ENCODE measurements at regions not wholly inside any gene's neighbourhood (a gene's known extent, or its start where the extent isn't known, plus 50 kb on each side); places are given as distances from the start of the nearest gene placed in this dataset.
"Not testable (repeated sequence)": the region's sequence is repeated elsewhere in the genome, so short reads cannot be mapped to it uniquely, and the experiment has no call there.

DNA sequence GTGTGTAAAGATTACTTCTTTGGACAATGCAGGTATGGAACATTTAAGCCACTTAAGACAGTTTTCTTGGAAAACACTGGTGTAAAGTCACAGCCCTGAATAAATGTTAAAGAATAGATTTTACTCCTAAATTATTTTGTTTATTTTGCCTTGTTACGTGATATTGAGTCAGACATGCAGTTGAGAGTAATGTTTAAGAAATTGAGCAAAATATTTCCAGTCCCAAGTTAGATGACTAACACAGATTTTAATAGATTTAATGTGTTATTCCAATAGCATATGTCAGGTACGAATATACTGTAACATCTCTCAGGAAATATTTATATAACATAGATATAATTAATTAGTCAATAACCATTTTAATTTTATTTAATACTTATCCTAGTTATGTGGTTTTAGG lies 1361.7 kb downstream of the FSCB start:
- DNase-seq, result no peak

DNA sequence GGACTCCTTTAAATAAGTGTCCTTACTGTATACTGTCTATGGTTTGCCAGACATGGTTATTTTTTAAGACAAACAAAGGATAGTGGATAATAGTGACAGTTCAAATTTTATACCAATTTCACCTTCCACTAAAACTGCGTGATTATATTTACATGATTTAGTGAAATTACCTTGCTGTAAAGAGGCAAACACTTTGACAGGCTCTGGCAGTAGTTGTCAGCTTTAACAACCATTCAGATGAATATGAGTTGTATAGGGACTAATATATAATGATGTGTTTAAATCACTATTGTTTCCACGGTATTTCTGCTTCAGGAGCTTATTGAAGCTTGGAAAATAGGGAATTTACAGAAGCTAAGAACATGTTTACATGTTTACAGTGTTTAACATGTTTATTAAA lies 1364.0 kb downstream of the FSCB start:
- peak; percentile 9 to 43 for DNase-seq

DNA sequence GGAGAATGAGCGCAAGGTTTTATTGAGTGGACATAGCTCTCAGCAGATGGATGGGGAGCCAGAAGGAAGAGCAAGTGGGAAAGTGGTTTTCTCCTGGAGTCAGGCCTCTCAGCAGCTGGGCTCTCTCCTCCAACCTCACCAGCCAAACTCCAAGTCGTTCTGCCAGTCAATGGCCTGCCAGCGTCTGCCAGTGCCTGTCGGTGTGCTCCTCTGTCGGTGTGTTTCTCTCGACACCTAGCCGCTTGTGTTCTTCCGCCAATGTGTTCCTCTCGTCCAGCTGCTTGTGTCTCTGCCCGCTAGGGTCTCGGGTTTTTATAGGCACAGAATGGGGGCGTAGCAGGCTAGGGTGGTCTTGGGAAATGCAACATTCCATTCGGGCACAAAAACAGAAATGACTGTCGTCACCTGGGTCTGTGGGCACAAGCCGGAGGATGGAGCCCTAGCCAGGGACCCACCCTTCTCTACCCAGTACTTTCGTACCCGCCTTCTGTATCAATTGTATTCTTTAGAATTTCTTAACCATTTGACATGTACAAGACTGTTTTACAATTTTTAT lies 1365.4 kb downstream of the FSCB start:
- no peak for DNase-seq

DNA sequence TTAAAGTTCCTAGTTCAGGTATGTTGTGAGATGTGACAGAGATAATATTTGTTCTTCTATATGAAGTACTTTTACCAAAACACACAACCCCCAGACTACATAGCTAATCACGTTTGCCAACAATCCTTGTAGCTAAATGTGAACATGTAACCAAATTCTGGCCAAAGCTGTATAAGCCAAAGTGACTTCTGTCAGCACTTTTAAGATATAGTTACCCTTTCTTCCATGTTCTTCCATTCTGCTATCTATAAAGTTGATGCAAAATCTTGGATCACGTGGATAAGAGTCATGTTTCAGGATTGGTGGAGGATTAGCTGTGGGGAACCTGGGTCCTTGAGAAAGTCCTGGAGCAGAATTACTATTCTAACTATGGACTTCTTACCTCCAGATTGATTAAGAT lies 1366.6 kb downstream of the FSCB start:
- DNase-seq, result no peak

DNA sequence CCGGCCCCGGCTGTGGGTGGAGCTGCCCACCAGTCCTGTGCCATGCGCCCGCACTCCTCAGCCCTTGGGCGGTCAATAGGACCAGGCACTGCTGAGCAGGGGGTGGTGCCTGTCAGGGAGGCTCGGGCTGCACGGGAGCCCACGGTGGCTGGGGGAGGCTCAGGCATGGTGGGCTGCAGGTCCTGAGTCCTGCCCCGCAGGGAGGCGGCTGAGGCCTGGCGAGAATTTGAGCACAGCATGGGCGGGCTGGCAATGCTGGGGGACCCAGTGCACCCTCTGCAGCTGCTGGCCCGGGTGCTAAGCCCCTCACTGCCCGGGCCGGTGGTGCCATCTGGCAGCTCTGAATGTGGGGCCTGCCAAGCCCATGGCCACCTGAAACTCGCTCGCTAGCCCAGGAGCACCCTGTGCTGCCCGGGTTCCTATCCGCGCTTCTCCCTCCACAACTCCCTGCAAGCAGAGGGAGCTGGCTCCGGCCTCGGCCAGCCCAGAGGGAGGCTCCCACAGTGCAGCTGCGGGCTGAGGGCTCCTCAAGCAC lies 1371.1 kb downstream of the FSCB start:
- DNase-seq, result no peak

DNA sequence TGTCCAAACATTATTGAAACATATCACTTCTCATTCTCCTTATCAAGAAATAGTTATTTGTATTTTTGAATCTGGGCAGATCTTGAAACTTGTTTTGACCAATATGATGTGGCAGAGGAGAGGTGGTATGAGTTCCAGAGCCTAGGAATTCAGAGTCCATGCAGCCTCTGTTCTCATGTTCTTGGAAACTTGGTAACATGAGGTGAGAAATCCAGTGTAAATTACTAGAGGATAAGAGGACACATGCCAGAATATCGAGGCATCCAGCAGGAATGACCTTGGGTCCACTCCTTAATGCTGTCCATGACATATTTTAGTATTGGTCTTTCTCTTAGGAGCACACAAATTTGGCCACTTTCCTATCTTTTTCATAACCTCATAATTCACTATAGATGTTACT lies 1374.6 kb downstream of the FSCB start:
- DNase-seq, result no peak

DNA sequence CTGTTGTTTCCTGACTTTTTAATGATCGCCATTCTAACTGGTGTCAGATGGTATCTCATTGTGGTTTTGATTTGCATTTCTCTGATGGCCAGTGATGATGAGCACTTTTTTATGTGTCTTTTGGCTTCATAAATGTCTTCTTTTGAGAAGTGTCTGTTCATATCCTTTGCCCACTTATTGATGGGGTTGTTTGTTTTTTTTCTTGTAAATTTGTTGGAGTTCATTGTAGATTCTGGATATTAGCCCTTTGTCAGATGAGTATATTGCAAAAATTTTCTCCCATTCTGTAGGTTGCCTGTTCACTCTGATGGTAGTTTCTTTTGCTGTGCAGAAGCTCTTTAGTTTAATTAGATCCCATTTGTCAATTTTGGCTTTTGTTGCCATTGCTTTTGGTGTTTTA lies 1378.7 kb downstream of the FSCB start:
- not testable (repeated sequence) for DNase-seq

DNA sequence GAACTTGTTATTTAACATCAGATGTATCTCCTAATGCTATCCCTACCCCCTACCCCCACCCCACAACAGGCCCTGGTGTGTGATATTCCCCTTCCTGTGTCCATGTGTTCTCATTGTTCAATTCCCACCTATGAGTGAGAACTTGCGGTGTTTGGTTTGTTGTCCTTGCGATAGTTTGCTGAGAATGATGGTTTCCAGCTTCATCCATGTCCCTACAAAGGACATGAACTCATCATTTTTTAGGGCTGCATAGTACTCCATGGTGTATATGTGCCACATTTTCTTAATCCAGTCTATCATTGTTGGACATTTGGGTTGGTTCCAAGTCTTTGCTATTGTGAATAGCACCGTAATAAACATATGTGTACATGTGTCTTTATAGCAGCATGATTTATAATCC lies 1379.2 kb downstream of the FSCB start:
- not testable (repeated sequence) for DNase-seq

DNA sequence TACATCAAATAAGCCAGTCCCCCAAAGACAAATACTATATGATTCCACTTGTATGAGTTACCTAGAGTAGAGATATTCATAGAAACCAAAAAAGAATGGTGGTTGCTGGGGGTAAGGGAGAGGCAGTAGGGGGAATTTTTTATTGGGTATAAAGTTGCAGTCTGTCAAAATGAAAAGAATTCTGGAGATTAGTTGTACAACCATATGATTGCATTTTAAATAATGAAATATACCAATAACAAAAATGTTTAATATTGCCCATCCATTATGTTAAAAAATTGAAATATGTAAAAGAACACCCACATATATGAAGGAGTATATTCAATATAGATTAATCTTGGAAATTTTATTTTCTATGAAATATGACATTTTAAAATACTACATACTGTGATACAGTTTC lies 1383.5 kb downstream of the FSCB start:
- no peak for DNase-seq

DNA sequence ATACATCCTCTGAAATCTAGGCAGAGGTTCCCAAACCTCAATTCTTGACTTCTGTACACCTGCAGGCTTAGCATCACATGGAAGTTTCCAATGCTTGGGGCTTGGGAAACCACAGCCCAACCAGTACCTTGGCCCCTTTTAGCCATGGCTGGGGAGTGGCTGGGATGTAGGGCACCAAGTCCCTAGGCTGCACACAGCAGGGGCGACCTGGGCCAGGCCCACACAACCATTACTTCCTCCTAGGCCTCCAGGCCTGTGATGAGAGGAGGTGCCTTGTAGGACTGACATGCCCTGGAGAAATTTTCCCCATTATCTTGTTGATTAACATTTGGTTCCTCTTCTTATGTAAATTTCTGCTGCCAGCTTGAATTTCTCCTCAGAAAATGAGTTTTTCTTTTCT lies 1387.4 kb downstream of the FSCB start:
- DNase-seq, result no peak

DNA sequence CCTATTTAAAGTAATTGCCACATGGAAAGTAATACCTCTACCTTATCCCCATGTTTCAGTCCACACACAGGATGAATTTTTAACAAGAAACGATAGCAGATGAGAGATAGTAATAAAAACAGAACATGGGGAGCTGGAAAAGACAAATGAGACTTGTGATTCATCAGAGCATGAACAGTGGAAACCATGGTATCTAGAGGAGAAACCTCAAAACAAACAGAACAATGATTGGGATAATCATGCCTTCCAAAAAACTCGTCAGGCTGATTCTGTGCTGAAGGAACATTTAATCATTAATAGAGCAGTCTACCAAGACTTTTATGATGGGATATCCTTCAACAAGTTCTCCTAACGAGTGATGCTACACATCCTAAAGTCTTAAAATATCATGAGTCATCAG lies 1390.7 kb downstream of the FSCB start:
- DNase-seq, result no peak

DNA sequence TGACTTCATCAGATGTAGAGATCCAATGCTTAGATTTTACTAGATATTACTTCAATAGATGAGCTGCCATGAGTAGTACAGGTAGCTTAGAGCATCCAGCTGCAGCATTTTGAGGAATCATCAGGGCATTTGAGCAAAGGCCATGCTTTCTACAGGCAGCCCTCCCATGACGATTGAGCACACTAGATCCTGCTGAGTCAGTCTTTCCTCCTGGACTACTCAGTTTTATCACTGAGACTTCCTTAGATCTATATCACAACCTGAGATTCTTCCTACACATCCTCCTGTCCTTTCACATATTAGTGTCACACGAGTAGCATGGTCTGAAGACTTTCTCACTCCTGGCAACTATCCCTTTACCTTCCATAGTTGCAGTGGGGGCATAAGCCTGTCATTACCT lies 1401.8 kb downstream of the FSCB start:
- DNase-seq, result no peak

DNA sequence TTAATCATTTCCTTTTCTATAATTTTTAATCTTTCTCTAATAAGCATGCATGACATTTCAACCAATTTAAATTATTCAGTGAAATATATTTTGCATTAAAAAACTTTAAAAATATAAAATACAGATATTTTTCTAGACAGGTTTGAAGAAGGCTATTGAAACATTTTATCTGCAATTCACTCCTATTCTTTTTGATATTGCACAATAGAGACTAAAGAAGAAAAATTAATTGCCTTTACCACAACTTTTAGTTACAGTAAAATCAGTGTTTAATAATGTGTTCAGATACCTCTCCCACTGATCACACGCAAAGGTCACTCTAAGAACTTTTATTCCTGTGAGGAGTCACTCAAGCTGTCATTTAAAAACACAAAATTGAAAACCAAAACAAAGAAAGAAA lies 1416.7 kb downstream of the FSCB start:
- DNase-seq, result no peak

DNA sequence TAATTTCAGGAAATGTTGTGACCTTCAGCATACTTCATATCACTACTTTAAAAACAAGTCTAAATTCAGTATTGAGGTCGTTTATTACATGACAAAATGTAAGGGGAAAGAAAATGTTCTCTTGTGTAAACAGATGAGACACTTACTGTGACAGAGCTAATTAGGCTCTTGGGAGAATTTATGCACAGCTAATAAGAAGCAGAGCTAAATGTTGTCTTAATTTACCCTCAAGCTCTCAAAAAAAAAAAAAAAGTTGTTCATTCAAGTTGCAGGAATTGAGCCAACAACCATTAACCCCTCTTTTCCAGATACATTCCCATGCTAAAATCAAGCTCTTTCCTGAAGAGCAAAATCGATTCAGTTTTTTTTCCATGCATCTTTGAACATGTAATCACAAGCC lies 1419.4 kb downstream of the FSCB start:
- peak in 1 of 2 experiments; percentile 2 for DNase-seq

DNA sequence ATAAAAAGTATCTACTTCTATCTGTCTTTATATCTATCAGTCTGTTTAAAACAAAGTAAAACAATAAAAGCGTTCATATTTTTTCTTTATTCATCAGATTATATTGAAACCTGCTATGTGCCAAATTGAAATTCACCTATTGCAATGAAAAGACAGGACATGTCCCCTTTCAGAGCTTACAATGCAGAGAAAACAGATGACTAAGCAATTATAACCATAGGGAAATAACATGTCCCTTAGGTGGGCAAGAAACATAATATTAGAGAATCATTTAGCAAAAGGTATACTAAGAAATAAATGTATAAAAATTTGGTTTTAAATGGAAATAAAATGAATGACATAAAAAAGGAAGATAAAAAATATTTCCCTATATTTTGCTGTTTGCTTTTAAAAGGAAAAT lies 1421.3 kb downstream of the FSCB start:
- DNase-seq, result no peak

DNA sequence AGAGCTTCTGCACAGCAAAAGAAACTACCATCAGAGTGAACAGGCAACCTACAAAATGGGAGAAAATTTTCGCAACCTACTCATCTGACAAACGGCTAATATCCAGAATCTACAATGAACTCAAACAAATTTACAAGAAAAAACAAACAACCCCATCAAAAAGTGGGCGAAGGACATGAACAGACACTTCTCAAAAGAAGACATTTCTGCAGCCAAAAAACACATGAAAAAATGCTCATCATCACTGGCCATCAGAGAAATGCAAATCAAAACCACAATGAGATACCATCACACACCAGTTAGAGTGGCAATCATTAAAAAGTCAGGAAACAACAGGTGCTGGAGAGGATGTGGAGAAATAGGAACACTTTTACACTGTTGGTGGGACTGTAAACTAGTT lies 1439.7 kb downstream of the FSCB start:
- DNase-seq, result not testable (repeated sequence)

DNA sequence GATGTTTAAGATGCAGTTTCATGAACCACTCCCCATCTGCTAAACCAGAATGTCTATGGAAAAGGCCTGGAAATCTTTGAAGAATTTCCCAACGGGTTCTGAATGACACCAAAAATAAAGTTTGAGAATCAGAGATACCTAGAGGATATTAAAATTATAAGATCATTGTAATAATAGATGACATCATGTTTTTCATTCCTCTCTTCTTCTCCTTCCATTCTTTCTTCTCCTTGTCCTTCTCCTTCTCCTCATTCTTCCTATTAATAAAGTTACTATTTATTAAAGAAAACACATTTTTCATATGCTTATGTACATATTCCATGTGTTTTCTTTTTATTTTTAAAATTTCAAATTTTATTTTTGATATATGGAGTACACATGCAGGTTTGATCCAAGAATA lies 1449.4 kb downstream of the LRFN5 start:
- no peak for DNase-seq

DNA sequence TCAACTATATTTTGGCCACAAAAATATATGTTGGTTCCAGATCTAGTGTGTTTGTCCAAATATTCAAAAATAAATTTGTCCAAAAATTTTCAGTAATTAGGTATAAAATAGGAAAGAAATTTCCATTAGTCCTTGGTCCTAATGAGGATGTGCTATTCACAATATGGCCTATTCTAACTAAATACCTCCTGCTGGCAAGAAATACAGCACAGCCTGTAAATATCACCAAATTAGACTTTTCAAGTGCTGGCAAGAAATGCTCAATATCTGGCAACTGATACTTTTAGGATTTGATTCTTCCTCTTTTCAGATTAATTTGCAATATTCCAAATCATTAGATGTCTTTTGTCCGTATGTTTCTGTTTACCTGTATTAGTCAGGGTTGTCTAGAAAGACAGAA lies 1446.2 kb downstream of the LRFN5 start:
- no peak for DNase-seq

DNA sequence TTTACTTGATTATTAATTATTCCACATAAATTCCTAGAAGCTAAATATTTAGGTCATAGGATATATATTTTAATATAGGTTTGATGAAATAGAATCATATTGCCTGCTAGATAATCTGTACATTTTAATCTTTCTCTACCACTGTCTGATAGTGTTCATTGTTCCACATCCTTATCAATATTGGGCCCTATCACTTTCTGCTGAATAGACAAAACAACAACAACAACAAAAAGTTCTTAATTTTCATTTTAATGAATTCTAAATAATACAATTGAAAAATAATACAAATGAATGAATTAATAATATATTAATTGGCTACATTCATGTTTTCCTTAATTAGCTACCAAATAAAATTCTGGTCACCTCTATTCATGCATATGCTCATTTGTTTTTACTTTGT lies 1437.2 kb downstream of the LRFN5 start:
- DNase-seq, result no peak

DNA sequence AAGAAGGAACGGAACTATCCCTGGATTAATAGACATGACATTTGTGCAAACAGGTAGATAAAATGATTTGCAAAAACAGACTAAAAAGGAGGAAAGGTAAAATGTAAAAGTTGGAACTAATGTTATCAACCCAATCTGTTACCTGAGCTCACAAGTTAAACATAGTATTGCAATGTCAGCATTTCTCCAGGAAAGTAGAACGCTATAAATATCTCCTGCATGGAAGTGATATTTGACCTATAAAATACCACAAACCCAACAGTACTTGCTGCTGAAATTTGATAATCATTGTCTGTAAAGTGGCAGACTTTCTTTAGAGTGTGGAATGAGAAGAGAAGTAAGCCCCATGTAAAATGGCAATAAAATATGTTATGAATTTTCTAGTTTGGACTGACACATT lies 1435.7 kb downstream of the LRFN5 start:
- no peak for DNase-seq

DNA sequence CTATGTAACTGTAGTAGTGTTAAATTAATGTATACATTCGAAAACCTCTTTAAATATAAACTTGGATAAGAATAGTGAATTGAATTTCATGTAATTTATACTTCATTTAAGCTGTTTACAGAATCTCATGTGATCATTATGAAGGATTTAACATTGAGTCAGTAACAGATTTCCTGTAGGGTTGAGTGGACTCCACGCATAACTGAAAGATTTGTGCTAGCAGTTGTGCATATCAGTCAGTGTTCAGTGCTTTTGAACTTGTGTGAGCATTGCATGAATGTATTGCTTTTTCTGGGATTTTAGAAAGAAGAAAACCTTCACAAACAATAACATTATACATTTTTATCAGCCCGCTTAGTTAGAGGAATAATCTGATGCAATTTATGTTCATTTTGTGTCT lies 1435.3 kb downstream of the LRFN5 start:
- DNase-seq, result no peak

DNA sequence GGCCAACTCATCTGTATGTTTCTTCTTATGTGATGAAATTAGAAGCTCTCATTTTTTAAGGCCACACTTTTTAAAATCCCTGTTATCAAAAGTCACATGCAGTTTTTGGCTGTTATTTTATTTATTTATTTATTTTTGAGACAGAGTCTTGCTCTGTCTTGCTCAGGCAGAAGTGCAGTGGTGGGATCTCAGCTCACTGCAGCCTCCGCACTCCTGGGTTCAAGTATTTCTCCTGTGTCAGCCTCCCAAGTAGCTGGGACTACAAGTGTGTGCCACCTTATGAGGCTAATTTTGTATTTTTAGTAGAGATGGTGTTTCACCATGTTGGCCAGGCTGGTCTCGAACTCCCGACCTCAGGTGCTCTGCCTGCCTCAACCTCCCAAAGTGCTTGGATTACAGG lies 1434.5 kb downstream of the LRFN5 start:
- DNase-seq, result no peak

DNA sequence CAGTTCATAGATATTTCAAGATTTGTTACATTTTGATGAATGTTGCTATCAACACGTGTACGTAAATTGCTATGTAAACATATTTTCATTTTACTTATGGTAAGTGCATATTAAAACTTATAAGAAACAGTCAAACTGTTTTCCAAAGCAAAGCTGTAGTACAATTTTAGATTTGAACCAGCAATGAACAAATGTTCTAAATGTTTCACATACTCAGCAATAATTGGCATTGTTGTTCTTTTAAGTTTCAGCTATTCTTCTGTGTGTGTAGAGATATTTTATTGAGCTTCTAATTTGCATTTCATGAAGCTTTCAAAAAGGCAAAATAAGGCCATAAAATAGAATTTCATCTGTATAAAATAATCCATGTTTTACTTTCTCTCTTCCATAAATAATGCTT lies 1433.2 kb downstream of the LRFN5 start:
- DNase-seq, result no peak

DNA sequence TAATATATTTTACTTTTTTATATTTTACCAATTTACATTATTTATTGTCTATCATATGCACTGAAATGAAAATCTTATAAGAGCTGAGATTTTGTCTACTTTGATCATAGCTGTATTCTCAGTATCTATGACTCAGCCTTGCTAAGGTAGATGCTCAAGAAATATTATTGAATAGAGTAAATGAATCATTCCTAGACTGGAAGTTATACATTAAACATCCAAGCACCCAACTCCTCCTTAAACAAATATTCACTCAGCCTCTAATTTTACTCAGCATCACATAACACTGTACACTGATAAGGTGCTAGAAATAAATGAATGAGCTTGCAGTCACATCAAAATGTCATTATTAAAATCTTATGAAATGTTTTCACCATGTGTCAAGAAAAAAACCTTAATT lies 1424.9 kb downstream of the LRFN5 start:
- no peak for DNase-seq

DNA sequence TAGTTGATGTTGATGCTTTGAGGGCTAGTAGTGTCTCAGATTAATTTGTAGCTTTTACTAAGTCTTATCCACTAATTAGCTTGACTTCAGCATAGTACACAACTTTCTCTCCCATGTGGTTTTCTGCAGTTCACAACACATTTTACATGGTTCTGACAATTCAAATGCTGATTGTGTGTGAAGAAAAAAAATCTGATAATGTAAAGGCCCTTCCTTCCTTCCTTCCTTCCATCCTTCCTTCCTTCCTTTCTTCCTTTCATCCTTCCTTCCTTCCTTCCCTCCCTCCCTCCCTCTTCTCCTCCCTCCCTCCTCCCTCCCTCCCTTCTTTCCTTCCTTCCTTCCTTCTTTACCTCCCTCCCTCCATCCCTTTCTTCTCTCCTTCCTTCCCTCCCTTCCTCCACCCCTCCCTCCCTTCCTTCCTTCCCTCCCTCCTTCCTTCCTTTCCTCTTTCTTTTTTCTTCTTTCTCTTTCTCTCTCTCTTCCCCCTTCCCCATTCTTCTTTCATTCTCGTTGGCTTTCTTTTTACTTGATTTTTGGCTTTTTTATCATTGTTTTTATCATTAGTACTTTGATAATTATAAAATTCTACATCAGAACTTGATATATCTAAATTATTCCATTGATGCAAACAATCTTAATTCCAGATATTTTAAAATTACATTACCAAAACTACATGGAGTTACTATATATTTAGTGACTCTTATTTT lies 1415.6 kb downstream of the LRFN5 start:
- DNase-seq, result no peak
